ENCODE measurements at regions not wholly inside any gene's neighbourhood (a gene's known extent, or its start where the extent isn't known, plus 50 kb on each side); places are given as distances from the start of the nearest gene placed in this dataset.

DNA sequence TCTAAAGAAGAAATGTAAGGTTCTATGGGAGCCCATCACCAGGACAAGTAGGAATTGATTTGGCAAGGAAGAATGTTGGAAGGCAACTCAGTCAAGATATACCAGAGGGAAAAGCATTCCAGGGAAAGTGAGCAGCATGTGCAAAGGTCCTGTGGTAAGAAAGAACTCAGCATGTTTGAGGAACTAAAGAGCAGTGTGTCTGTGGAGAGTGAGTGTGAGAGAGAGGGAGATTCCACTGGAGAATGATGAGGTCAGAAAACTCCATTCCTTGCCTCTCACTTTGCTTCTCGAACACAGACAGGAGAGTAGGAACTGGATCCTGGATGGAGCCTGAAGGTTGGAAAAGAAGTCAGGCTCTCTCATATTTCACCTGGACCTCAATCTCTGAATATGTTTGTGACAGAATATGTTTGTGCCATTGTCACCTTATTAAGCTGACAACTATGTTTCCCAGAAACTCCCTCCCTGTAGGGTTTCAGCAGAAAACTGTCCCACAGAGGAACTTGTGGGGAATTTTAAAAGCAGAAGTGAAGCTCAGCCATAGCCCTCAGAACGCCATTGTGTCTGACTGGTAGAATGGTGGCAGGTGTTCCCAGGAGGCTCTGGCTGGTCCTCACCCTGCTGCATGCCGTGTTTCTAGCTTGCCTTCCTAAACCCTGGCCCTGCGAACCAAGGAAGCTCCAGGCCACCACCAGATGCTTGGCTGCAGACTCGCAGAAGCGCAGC is 382.4 kb upstream of the XYLT1 start:
- no peak for DNase-seq (ENCODE audit: low read depth in 1 of 2, low spot score in 1 of 2)
- ChIA-PET POLR2A (no interaction called here), CTCF (no interaction called here)
- Histone ChIP-seq H3K27ac (no peak overlapping the region), H3K9me3 (no peaks in the 10 kb centered on the region), H3K4me3 (no peak overlapping the region), H3K4me1 (no peaks in the 10 kb centered on the region), H3K4me2 (no peak overlapping the region)
- 5% methylated on average over 5 of the region's 6 CpGs for WGBS (ENCODE audit: missing lambda C conversion rate)
- TF ChIP-seq, protein P1, sequence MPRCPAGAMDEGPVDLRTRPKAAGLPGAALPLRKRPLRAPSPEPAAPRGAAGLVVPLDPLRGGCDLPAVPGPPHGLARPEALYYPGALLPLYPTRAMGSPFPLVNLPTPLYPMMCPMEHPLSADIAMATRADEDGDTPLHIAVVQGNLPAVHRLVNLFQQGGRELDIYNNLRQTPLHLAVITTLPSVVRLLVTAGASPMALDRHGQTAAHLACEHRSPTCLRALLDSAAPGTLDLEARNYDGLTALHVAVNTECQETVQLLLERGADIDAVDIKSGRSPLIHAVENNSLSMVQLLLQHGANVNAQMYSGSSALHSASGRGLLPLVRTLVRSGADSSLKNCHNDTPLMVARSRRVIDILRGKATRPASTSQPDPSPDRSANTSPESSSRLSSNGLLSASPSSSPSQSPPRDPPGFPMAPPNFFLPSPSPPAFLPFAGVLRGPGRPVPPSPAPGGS (IDR thresholded peaks at IDR 0.05) = no peak
- no peak for TF ChIP-seq SMC3 (IDR thresholded peaks at IDR 0.05)
- no peak for TF ChIP-seq MAFK (IDR thresholded peaks at IDR 0.05; ENCODE audit: partially characterized antibody)
- TF ChIP-seq JUNB (IDR thresholded peaks at IDR 0.05) = no peak
- TF ChIP-seq POLR2AphosphoS2 (conservative IDR thresholded peaks at IDR 0.05; ENCODE audit: low read length) = no peak
- no peak for ATAC-seq
- FAIRE-seq = no peak

DNA sequence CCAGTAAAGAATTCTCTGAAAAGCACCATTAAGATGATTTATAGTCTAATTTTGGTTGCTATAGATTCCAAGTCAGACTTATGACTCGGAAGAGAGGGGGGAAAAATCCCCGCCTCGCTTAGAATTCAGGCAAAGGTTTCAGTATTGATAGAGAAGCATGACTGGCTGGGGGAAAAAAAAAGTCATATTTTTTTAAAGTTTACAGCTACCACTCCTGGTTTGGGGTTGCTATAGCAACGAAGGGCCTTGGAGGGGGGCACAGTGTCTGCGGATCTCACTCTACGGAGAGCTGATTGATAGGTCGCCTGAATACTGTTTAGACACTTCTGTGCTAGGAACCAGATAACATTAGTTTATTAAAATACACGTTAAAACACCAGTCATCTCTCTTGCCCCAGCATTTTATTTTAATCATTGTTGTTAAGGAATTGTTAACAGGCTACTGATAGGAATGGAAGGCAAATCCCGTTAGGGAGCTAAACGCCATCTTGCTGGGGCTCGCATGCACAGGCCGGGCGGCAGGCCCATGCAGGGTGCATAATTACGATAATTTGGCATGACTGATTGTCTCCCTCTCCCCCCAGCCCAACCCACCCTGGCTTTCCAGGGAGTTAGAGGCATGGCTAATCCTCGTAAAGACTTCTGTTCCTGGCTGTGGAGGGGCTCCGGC is 380.0 kb upstream of the XYLT1 start:
- CTCF ChIA-PET = no interaction called here
- TF ChIP-seq NFE2L2 (conservative IDR thresholded peaks at IDR 0.05; ENCODE audit: low read length) = no peak
- TF ChIP-seq HDAC2 (IDR thresholded peaks at IDR 0.05) = no peak
- no peak for TF ChIP-seq ZNF302 (CRISPR knock-in tag; IDR thresholded peaks at IDR 0.05)
- TF ChIP-seq, protein P2, sequence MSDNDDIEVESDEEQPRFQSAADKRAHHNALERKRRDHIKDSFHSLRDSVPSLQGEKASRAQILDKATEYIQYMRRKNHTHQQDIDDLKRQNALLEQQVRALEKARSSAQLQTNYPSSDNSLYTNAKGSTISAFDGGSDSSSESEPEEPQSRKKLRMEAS (IDR thresholded peaks at IDR 0.05) = no peak
- TF ChIP-seq, protein P3, sequence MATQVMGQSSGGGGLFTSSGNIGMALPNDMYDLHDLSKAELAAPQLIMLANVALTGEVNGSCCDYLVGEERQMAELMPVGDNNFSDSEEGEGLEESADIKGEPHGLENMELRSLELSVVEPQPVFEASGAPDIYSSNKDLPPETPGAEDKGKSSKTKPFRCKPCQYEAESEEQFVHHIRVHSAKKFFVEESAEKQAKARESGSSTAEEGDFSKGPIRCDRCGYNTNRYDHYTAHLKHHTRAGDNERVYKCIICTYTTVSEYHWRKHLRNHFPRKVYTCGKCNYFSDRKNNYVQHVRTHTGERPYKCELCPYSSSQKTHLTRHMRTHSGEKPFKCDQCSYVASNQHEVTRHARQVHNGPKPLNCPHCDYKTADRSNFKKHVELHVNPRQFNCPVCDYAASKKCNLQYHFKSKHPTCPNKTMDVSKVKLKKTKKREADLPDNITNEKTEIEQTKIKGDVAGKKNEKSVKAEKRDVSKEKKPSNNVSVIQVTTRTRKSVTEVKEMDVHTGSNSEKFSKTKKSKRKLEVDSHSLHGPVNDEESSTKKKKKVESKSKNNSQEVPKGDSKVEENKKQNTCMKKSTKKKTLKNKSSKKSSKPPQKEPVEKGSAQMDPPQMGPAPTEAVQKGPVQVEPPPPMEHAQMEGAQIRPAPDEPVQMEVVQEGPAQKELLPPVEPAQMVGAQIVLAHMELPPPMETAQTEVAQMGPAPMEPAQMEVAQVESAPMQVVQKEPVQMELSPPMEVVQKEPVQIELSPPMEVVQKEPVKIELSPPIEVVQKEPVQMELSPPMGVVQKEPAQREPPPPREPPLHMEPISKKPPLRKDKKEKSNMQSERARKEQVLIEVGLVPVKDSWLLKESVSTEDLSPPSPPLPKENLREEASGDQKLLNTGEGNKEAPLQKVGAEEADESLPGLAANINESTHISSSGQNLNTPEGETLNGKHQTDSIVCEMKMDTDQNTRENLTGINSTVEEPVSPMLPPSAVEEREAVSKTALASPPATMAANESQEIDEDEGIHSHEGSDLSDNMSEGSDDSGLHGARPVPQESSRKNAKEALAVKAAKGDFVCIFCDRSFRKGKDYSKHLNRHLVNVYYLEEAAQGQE (IDR thresholded peaks at IDR 0.05) = no peak
- TF ChIP-seq, protein P4, sequence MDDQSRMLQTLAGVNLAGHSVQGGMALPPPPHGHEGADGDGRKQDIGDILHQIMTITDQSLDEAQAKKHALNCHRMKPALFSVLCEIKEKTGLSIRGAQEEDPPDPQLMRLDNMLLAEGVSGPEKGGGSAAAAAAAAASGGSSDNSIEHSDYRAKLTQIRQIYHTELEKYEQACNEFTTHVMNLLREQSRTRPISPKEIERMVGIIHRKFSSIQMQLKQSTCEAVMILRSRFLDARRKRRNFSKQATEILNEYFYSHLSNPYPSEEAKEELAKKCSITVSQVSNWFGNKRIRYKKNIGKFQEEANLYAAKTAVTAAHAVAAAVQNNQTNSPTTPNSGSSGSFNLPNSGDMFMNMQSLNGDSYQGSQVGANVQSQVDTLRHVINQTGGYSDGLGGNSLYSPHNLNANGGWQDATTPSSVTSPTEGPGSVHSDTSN (IDR thresholded peaks at IDR 0.05) = no peak
- TF ChIP-seq, protein P5, sequence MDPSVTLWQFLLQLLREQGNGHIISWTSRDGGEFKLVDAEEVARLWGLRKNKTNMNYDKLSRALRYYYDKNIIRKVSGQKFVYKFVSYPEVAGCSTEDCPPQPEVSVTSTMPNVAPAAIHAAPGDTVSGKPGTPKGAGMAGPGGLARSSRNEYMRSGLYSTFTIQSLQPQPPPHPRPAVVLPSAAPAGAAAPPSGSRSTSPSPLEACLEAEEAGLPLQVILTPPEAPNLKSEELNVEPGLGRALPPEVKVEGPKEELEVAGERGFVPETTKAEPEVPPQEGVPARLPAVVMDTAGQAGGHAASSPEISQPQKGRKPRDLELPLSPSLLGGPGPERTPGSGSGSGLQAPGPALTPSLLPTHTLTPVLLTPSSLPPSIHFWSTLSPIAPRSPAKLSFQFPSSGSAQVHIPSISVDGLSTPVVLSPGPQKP (IDR thresholded peaks at IDR 0.05; ENCODE audit: low read depth, low read length) = no peak
- no peak for TF ChIP-seq CEBPB (IDR thresholded peaks at IDR 0.05)
- TF ChIP-seq EHF (CRISPR knock-in tag; IDR thresholded peaks at IDR 0.05) = no peak
- no peak for TF ChIP-seq FOSL2 (IDR thresholded peaks at IDR 0.05)
- no peak for TF ChIP-seq FOSL2 (CRISPR knock-in tag; IDR thresholded peaks at IDR 0.05)
- TF ChIP-seq SMC3 (IDR thresholded peaks at IDR 0.05) = no peak
- TF ChIP-seq, protein P6, sequence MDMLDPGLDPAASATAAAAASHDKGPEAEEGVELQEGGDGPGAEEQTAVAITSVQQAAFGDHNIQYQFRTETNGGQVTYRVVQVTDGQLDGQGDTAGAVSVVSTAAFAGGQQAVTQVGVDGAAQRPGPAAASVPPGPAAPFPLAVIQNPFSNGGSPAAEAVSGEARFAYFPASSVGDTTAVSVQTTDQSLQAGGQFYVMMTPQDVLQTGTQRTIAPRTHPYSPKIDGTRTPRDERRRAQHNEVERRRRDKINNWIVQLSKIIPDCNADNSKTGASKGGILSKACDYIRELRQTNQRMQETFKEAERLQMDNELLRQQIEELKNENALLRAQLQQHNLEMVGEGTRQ (IDR thresholded peaks at IDR 0.05) = no peak
- ATAC-seq (no peak), FAIRE-seq (no peak), DNase-seq (ENCODE audit: low read depth in 1 of 2, low spot score in 1 of 2) (no peak)
- H3K4me1 ChIP-seq = no peaks in the 10 kb centered on the region
- 11% methylated on average over 14 of the region's 16 CpGs for WGBS (ENCODE audit: missing lambda C conversion rate)
- H3K4me3 ChIP-seq = no peak overlapping the region
- no peak overlapping the region for H3K27ac ChIP-seq
- H3K4me2 ChIP-seq = no peak overlapping the region
- POLR2A ChIA-PET = no interaction called here
- H3K9me3 ChIP-seq = no peaks in the 10 kb centered on the region
